Testis (tissue), 2 donors: ENCODE measurements at regions not wholly inside any gene's neighbourhood (a gene's known extent, or its start where the extent isn't known, plus 50 kb on each side); places are given as distances from the start of the nearest gene placed in this dataset.

Experiments used
- DNase-seq: peaks from one replicate; pipeline ENCODE4 v3.0.0-alpha.2; 2019
- H3K27ac ChIP-seq, 2 donors: fragments of 200-600 bp; sonication (generic); one replicate each; pipeline ENCODE4 v1.5.1; 2019
- H3K27me3 ChIP-seq: fragments of 200-600 bp; sonication (generic); one replicate; pipeline ENCODE4 v1.5.1; 2019
- H3K36me3 ChIP-seq: fragments of 200-600 bp; sonication (generic); one replicate; pipeline ENCODE4 v1.5.1; 2017; ENCODE audit warnings: low read depth; ENCODE audit errors: missing control alignments
- H3K4me1 ChIP-seq: fragments of 200-600 bp; sonication (generic); one replicate; pipeline ENCODE4 v1.5.1; 2019
- H3K4me3 ChIP-seq, 2 donors: fragments of 200-600 bp; sonication (generic); one replicate each; pipeline ENCODE4 v1.5.1; 2017 to 2019
- H3K9me3 ChIP-seq: fragments of 200-600 bp; sonication (generic); one replicate; pipeline ENCODE4 v1.5.1; 2017
- CTCF ChIP-seq, 3 experiments: fragments of 450-650 bp in 2 of 3; fragments of 200-600 bp in 1 of 3; sonication (generic) in 1 of 3; IDR thresholded peaks; one replicate each; pipeline ENCODE4 v1.5.1; 2016 to 2019; ENCODE audit warnings: antibody characterized with exemption in 3 of 3, mild to moderate bottlenecking in 2 of 3, moderate library complexity in 1 of 3
- POLR2A ChIP-seq: fragments of 450-650 bp; IDR thresholded peaks from one replicate; pipeline ENCODE4 v1.6.1; 2017; ENCODE audit warnings: antibody characterized with exemption, mild to moderate bottlenecking, moderate library complexity
- WGBS, 2 donors: methylation state at CpG; one replicate each; pipeline ENCODE4 v1.1.5; 2018; 5-methylcytosine and 5-hydroxymethylcytosine counted together
- intact Hi-C: fragments of 100-400 bp; cut with DNase I; formaldehyde crosslinking; loops from one replicate; pipeline ENCODE4 v1.15.1; 2023; ENCODE audit warnings: low total_unique reads

- H3K27ac ChIP-seq, result no peak overlapping the region
- TF ChIP-seq POLR2A, result no peak
- TF ChIP-seq CTCF (IDR thresholded peaks at IDR 0.05), result peak in 1 of 3 experiments; percentile 28
- WGBS, 2 donors, result 90 to 92% methylated on average over 5 of the region's 5 CpGs
- intact Hi-C loops, result no loop called here
- no peak for DNase-seq
- H3K27me3 ChIP-seq, result no peaks in the 10 kb centered on the region
- no peaks in the 10 kb centered on the region for H3K9me3 ChIP-seq
- no peaks in the 10 kb centered on the region for H3K4me1 ChIP-seq
- peaks cover 4% of the 10 kb centered on the region for H3K36me3 ChIP-seq
- H3K4me3 ChIP-seq, result no peak overlapping the region
Measured at GRCh38 chr14:35229084-35229791, 62.9 kb upstream of the PSMA6 start.

- intact Hi-C loops, result no loop called here
- Histone ChIP-seq H3K9me3 (no peaks in the 10 kb centered on the region), H3K27ac (no peak overlapping the region), H3K27me3 (no peaks in the 10 kb centered on the region), H3K4me3 (no peak overlapping the region), H3K4me1 (no peaks in the 10 kb centered on the region), H3K36me3 (peaks cover 4% of the 10 kb centered on the region)
- 87 to 89% methylated on average over 2 of the region's 2 CpGs for WGBS, 2 donors
- no peak for TF ChIP-seq CTCF (IDR thresholded peaks at IDR 0.05)
- no peak for DNase-seq
Measured at GRCh38 chr14:35229792-35230089, 62.4 kb upstream of the PSMA6 start.

GRCh38 chr14:35231207-35231760 lies 60.9 kb upstream of the PSMA6 start:
- intact Hi-C loops, result no loop called here
- Histone ChIP-seq H3K4me3 (no peak overlapping the region), H3K27ac (no peak overlapping the region), H3K9me3 (no peaks in the 10 kb centered on the region), H3K27me3 (no peaks in the 10 kb centered on the region), H3K4me1 (no peaks in the 10 kb centered on the region), H3K36me3 (peaks cover 4% of the 10 kb centered on the region)
- no peak for DNase-seq
- WGBS, 2 donors, result 45 to 46% methylated on average over 2 of the region's 2 CpGs
- no peak for TF ChIP-seq CTCF (IDR thresholded peaks at IDR 0.05)
- no peak for TF ChIP-seq POLR2A

- Histone ChIP-seq H3K4me3 (no peak overlapping the region), H3K27me3 (no peaks in the 10 kb centered on the region), H3K9me3 (no peaks in the 10 kb centered on the region), H3K27ac (no peak overlapping the region), H3K4me1 (no peaks in the 10 kb centered on the region), H3K36me3 (no peaks in the 10 kb centered on the region)
- intact Hi-C loops, result no loop called here
- WGBS, 2 donors, result 64 to 69% methylated on average over 6 of the region's 6 CpGs
- DNase-seq, result no peak
- TF ChIP-seq POLR2A, result no peak
- no peak for TF ChIP-seq CTCF (IDR thresholded peaks at IDR 0.05)
Measured at GRCh38 chr14:35234012-35234805, 58.0 kb upstream of the PSMA6 start.
